ENCODE measurements at regions not wholly inside any gene's neighbourhood (a gene's known extent, or its start where the extent isn't known, plus 50 kb on each side); places are given as distances from the start of the nearest gene placed in this dataset.

- TF ChIP-seq POLR2A (IDR thresholded peaks at IDR 0.05; ENCODE audit: low read depth, low read length) (no peak), POLR2AphosphoS5 (IDR thresholded peaks at IDR 0.05; ENCODE audit: low read depth, low read length) (no peak)
Measured at GRCh38 chr9:1738511-1739100, 276.5 kb upstream of the SMARCA2 start.
